ENCODE measurements at regions not wholly inside any gene's neighbourhood (a gene's known extent, or its start where the extent isn't known, plus 50 kb on each side); places are given as distances from the start of the nearest gene placed in this dataset.

DNA sequence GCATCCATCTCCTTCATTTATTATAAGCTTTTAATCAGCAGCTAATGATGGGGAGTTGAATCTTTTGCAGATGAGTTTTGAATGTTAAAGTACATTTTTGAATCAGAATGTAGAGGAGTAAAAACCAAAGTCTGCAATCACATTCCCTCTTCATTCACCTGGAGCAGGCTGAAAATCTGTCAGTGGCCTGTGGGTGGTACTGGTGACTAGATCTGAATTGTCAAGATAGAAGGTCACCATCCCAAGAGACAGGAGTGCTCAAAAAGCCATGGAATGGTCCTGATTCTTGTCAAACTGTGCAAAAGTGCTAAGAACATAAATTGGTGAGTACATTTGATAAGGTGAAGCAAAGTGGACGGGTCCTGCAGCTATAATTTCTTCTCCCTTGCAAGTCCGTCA is 881.3 kb upstream of the NR2F2 start:
- Histone ChIP-seq H3K27ac (ENCODE audit: low read depth, low read length) (no peak overlapping the region), H3K4ac (ENCODE audit: low read depth, low read length) (no peak overlapping the region), H3K18ac (ENCODE audit: low read length) (no peak overlapping the region), H4K12ac (ENCODE audit: low read depth, low read length) (no peak overlapping the region), H4K91ac (ENCODE audit: low read depth, low read length) (no peak overlapping the region), H2AK5ac (ENCODE audit: low read length) (no peak overlapping the region), H3K36me3 (ENCODE audit: control insufficient read depth in 1 of 2, insufficient read depth in 2 of 2, low read length in 2 of 2) (no peaks in the 10 kb centered on the region), H3K79me2 (ENCODE audit: control insufficient read depth, insufficient read depth, low read length, poor library complexity) (no peaks in the 10 kb centered on the region), H2AFZ (ENCODE audit: insufficient read depth, low read length, poor library complexity) (no peak overlapping the region), H2BK120ac (ENCODE audit: insufficient read depth, low read length, poor library complexity) (no peak overlapping the region), H4K8ac (ENCODE audit: low read depth, low read length) (no peak overlapping the region), H3K23ac (ENCODE audit: low read length) (no peak overlapping the region), H3K14ac (ENCODE audit: low read length) (no peak overlapping the region), H3K4me3 (ENCODE audit: low read depth, low read length) (no peak overlapping the region), H2BK5ac (ENCODE audit: low read depth, low read length, poor library complexity) (no peak overlapping the region), H3K79me1 (ENCODE audit: low read length) (no peaks in the 10 kb centered on the region), H3K9me3 (ENCODE audit: insufficient read depth, low read depth, low read length) (no peaks in the 10 kb centered on the region), H3K4me1 (ENCODE audit: control insufficient read depth in 1 of 2, insufficient read depth in 2 of 2, low read length in 2 of 2) (no peaks in the 10 kb centered on the region), H2BK12ac (ENCODE audit: low read length) (no peak overlapping the region), H3K9ac (ENCODE audit: low read length) (no peak overlapping the region), H3K27me3 (ENCODE audit: insufficient read depth, low read length) (no peaks in the 10 kb centered on the region), H3K4me2 (ENCODE audit: low read length) (no peak overlapping the region)
- no CpG with 5 or more reads among the region's 2 CpGs for WGBS (ENCODE audit: extremely low coverage, insufficient coverage, insufficient read length)
- DNase-seq: peak in 1 of 2 donors; percentile 22

- Histone ChIP-seq H3K9ac (ENCODE audit: low read length) (no peak overlapping the region), H3K27ac (ENCODE audit: low read depth, low read length) (no peak overlapping the region), H2AFZ (ENCODE audit: insufficient read depth, low read length, poor library complexity) (no peak overlapping the region), H3K23ac (ENCODE audit: low read length) (no peak overlapping the region), H3K4me1 (ENCODE audit: control insufficient read depth in 1 of 2, insufficient read depth in 2 of 2, low read length in 2 of 2) (no peaks in the 10 kb centered on the region), H2BK5ac (ENCODE audit: low read depth, low read length, poor library complexity) (no peak overlapping the region), H4K12ac (ENCODE audit: low read depth, low read length) (no peak overlapping the region), H3K36me3 (ENCODE audit: control insufficient read depth in 1 of 2, insufficient read depth in 2 of 2, low read length in 2 of 2) (no peaks in the 10 kb centered on the region), H2AK5ac (ENCODE audit: low read length) (no peak overlapping the region), H3K27me3 (ENCODE audit: insufficient read depth, low read length) (no peaks in the 10 kb centered on the region), H2BK12ac (ENCODE audit: low read length) (no peak overlapping the region), H3K9me3 (ENCODE audit: insufficient read depth, low read depth, low read length) (no peaks in the 10 kb centered on the region), H4K8ac (ENCODE audit: low read depth, low read length) (no peak overlapping the region), H3K4me3 (ENCODE audit: low read depth, low read length) (no peak overlapping the region), H3K14ac (ENCODE audit: low read length) (no peak overlapping the region), H4K91ac (ENCODE audit: low read depth, low read length) (no peak overlapping the region), H3K79me2 (ENCODE audit: control insufficient read depth, insufficient read depth, low read length, poor library complexity) (no peaks in the 10 kb centered on the region), H3K79me1 (ENCODE audit: low read length) (no peaks in the 10 kb centered on the region), H3K4me2 (ENCODE audit: low read length) (no peak overlapping the region), H2BK120ac (ENCODE audit: insufficient read depth, low read length, poor library complexity) (no peak overlapping the region), H3K4ac (ENCODE audit: low read depth, low read length) (no peak overlapping the region), H3K18ac (ENCODE audit: low read length) (no peak overlapping the region)
- DNase-seq: no peak
- WGBS (ENCODE audit: extremely low coverage, insufficient coverage, insufficient read length): no CpG with 5 or more reads among the region's 1 CpG
Measured at GRCh38 chr15:95450413-95450812, 880.1 kb upstream of the NR2F2 start.

GRCh38 chr15:95451938-95452337 is 878.6 kb upstream of the NR2F2 start:
- no CpG with 5 or more reads among the region's 1 CpG for WGBS (ENCODE audit: extremely low coverage, insufficient coverage, insufficient read length)
- no peak overlapping the region for H3K9ac ChIP-seq (ENCODE audit: low read length)
- H3K23ac ChIP-seq (ENCODE audit: low read length): no peak overlapping the region
- H3K18ac ChIP-seq (ENCODE audit: low read length): no peak overlapping the region
- no peak overlapping the region for H2BK120ac ChIP-seq (ENCODE audit: insufficient read depth, low read length, poor library complexity)
- H3K79me1 ChIP-seq (ENCODE audit: low read length): no peaks in the 10 kb centered on the region
- no peaks in the 10 kb centered on the region for H3K36me3 ChIP-seq (ENCODE audit: control insufficient read depth in 1 of 2, insufficient read depth in 2 of 2, low read length in 2 of 2)
- H3K9me3 ChIP-seq (ENCODE audit: insufficient read depth, low read depth, low read length): no peaks in the 10 kb centered on the region
- no peak overlapping the region for H3K4me2 ChIP-seq (ENCODE audit: low read length)
- no peak overlapping the region for H4K12ac ChIP-seq (ENCODE audit: low read depth, low read length)
- no peak overlapping the region for H3K4ac ChIP-seq (ENCODE audit: low read depth, low read length)
- H3K4me3 ChIP-seq (ENCODE audit: low read depth, low read length): no peak overlapping the region
- no peaks in the 10 kb centered on the region for H3K79me2 ChIP-seq (ENCODE audit: control insufficient read depth, insufficient read depth, low read length, poor library complexity)
- H2AFZ ChIP-seq (ENCODE audit: insufficient read depth, low read length, poor library complexity): no peak overlapping the region
- H4K8ac ChIP-seq (ENCODE audit: low read depth, low read length): no peak overlapping the region
- H2BK5ac ChIP-seq (ENCODE audit: low read depth, low read length, poor library complexity): no peak overlapping the region
- H2BK12ac ChIP-seq (ENCODE audit: low read length): no peak overlapping the region
- H2AK5ac ChIP-seq (ENCODE audit: low read length): no peak overlapping the region
- H3K14ac ChIP-seq (ENCODE audit: low read length): no peak overlapping the region
- H3K4me1 ChIP-seq (ENCODE audit: control insufficient read depth in 1 of 2, insufficient read depth in 2 of 2, low read length in 2 of 2): no peaks in the 10 kb centered on the region
- no peak for DNase-seq
- no peak overlapping the region for H4K91ac ChIP-seq (ENCODE audit: low read depth, low read length)
- no peaks in the 10 kb centered on the region for H3K27me3 ChIP-seq (ENCODE audit: insufficient read depth, low read length)
- no peak overlapping the region for H3K27ac ChIP-seq (ENCODE audit: low read depth, low read length)

GRCh38 chr15:95454403-95455262 is 875.9 kb upstream of the NR2F2 start:
- no CpG with 5 or more reads among the region's 10 CpGs for WGBS (ENCODE audit: extremely low coverage, insufficient coverage, insufficient read length)
- no peak overlapping the region for H3K27ac ChIP-seq (ENCODE audit: low read depth, low read length)
- no peak overlapping the region for H3K18ac ChIP-seq (ENCODE audit: low read length)
- no peak overlapping the region for H3K4ac ChIP-seq (ENCODE audit: low read depth, low read length)
- no peaks in the 10 kb centered on the region for H3K79me2 ChIP-seq (ENCODE audit: control insufficient read depth, insufficient read depth, low read length, poor library complexity)
- no peaks in the 10 kb centered on the region for H3K4me1 ChIP-seq (ENCODE audit: control insufficient read depth in 1 of 2, insufficient read depth in 2 of 2, low read length in 2 of 2)
- no peak overlapping the region for H3K14ac ChIP-seq (ENCODE audit: low read length)
- H3K9ac ChIP-seq (ENCODE audit: low read length): no peak overlapping the region
- DNase-seq: no peak
- H2BK12ac ChIP-seq (ENCODE audit: low read length): no peak overlapping the region
- H2AFZ ChIP-seq (ENCODE audit: insufficient read depth, low read length, poor library complexity): no peak overlapping the region
- no peaks in the 10 kb centered on the region for H3K36me3 ChIP-seq (ENCODE audit: control insufficient read depth in 1 of 2, insufficient read depth in 2 of 2, low read length in 2 of 2)
- H2AK5ac ChIP-seq (ENCODE audit: low read length): no peak overlapping the region
- no peaks in the 10 kb centered on the region for H3K27me3 ChIP-seq (ENCODE audit: insufficient read depth, low read length)
- H2BK120ac ChIP-seq (ENCODE audit: insufficient read depth, low read length, poor library complexity): no peak overlapping the region
- H3K4me3 ChIP-seq (ENCODE audit: low read depth, low read length): no peak overlapping the region
- no peak overlapping the region for H3K23ac ChIP-seq (ENCODE audit: low read length)
- peaks cover 2% of the 10 kb centered on the region for H3K79me1 ChIP-seq (ENCODE audit: low read length)
- H4K91ac ChIP-seq (ENCODE audit: low read depth, low read length): no peak overlapping the region
- H4K12ac ChIP-seq (ENCODE audit: low read depth, low read length): no peak overlapping the region
- no peak overlapping the region for H2BK5ac ChIP-seq (ENCODE audit: low read depth, low read length, poor library complexity)
- H3K4me2 ChIP-seq (ENCODE audit: low read length): no peak overlapping the region
- no peaks in the 10 kb centered on the region for H3K9me3 ChIP-seq (ENCODE audit: insufficient read depth, low read depth, low read length)
- no peak overlapping the region for H4K8ac ChIP-seq (ENCODE audit: low read depth, low read length)

Data from trophoblast cell (in vitro differentiated cells and primary cell).